Parathyroid adenoma (tissue), 2 donors: ENCODE measurements at regions not wholly inside any gene's neighbourhood (a gene's known extent, or its start where the extent isn't known, plus 50 kb on each side); places are given as distances from the start of the nearest gene placed in this dataset.

Experiments used
- H2AFZ ChIP-seq: fragments of 300-600 bp; sonication (generic); one replicate; pipeline ENCODE4 v1.7.0; 2017; ENCODE audit warnings: antibody characterized with exemption, mild to moderate bottlenecking
- H3K27ac ChIP-seq: fragments of 300-600 bp; sonication (generic); one replicate; pipeline ENCODE4 v1.7.0; 2017
- H3K27me3 ChIP-seq: fragments of 300-600 bp; sonication (generic); one replicate; pipeline ENCODE4 v1.7.0; 2017; ENCODE audit warnings: low read length; ENCODE audit not compliant: control insufficient read depth, insufficient read depth
- H3K36me3 ChIP-seq: fragments of 300-600 bp; sonication (generic); one replicate; pipeline ENCODE4 v1.7.0; 2017; ENCODE audit warnings: low read length; ENCODE audit not compliant: control insufficient read depth, insufficient read depth
- H3K4me1 ChIP-seq: fragments of 300-600 bp; sonication (generic); one replicate; pipeline ENCODE4 v1.7.0; 2017; ENCODE audit warnings: control low read depth
- H3K4me2 ChIP-seq: fragments of 300-600 bp; sonication (generic); one replicate; pipeline ENCODE4 v1.7.0; 2017; ENCODE audit warnings: low read length
- H3K4me3 ChIP-seq: fragments of 300-600 bp; sonication (generic); one replicate; pipeline ENCODE4 v1.7.0; 2017; ENCODE audit warnings: low read depth, low read length
- H3K79me2 ChIP-seq: fragments of 300-600 bp; sonication (generic); one replicate; pipeline ENCODE4 v1.7.0; 2017; ENCODE audit warnings: control low read depth
- H3K9ac ChIP-seq: fragments of 300-600 bp; sonication (generic); one replicate; pipeline ENCODE4 v1.7.0; 2017; ENCODE audit warnings: mild to moderate bottlenecking
- H3K9me3 ChIP-seq: fragments of 300-600 bp; sonication (generic); one replicate; pipeline ENCODE4 v1.7.0; 2017; ENCODE audit warnings: low read length; ENCODE audit not compliant: control insufficient read depth
- TF ChIP-seq, protein P1 (sequence below): fragments of 300-600 bp; sonication (generic); IDR thresholded peaks from one replicate; pipeline ENCODE4 v1.7.0; 2017; ENCODE audit warnings: antibody characterized with exemption, mild to moderate bottlenecking
- donor health status: primary hyperparathyroidism.

DNA sequence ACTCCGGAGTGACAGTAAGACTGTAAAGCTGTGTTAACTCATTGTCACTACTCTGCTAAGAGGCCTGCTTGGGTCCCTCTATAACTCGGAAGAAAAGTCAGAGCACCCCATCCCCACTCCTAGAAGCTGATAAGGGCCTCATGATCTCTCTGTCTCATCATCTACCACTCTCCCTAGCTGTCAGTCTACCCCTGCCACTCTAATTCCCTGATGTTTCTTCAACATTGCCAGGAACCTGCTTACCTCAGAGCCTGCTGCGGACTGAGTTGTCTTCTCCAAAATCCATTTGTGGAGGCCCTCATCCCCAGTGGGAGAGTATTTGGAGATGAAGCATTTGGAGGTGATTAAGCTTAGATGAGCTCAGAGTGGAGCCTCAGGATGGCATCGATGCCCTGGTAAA is 1092.2 kb downstream of the TBC1D22A start:
- Histone ChIP-seq H3K36me3 (no peaks in the 10 kb centered on the region), H3K27me3 (no peaks in the 10 kb centered on the region), H3K27ac (no peak overlapping the region), H3K9me3 (no peaks in the 10 kb centered on the region), H3K4me2 (no peak overlapping the region), H3K4me3 (no peak overlapping the region), H3K4me1 (no peaks in the 10 kb centered on the region), H3K79me2 (no peaks in the 10 kb centered on the region), H3K9ac (no peak overlapping the region), H2AFZ (no peak overlapping the region)
- TF ChIP-seq, protein P1, sequence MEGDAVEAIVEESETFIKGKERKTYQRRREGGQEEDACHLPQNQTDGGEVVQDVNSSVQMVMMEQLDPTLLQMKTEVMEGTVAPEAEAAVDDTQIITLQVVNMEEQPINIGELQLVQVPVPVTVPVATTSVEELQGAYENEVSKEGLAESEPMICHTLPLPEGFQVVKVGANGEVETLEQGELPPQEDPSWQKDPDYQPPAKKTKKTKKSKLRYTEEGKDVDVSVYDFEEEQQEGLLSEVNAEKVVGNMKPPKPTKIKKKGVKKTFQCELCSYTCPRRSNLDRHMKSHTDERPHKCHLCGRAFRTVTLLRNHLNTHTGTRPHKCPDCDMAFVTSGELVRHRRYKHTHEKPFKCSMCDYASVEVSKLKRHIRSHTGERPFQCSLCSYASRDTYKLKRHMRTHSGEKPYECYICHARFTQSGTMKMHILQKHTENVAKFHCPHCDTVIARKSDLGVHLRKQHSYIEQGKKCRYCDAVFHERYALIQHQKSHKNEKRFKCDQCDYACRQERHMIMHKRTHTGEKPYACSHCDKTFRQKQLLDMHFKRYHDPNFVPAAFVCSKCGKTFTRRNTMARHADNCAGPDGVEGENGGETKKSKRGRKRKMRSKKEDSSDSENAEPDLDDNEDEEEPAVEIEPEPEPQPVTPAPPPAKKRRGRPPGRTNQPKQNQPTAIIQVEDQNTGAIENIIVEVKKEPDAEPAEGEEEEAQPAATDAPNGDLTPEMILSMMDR: no peak

DNA sequence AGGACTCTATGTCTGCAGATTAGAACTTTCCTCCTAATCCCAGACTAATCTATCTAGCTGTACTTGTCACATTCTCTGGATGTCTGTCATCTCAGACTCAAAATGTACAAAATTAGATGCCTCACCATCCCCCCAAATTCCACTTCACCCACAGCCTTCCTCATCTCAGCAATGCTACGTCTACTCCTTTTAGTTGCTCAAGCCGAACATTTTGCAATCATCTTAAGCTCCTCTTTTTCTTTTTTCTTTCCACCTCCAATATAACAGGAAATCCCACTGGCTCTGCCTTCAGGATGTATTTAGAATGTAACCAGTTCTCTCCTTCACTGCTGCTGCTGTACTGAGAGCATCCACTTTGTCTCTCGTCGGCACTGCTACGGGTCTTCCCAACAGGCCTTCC is 1091.8 kb downstream of the TBC1D22A start:
- no peak overlapping the region for H3K27ac ChIP-seq
- no peak overlapping the region for H3K4me3 ChIP-seq
- no peaks in the 10 kb centered on the region for H3K27me3 ChIP-seq
- TF ChIP-seq, protein P1: no peak
- no peak overlapping the region for H2AFZ ChIP-seq
- no peaks in the 10 kb centered on the region for H3K9me3 ChIP-seq
- no peak overlapping the region for H3K9ac ChIP-seq
- H3K36me3 ChIP-seq: no peaks in the 10 kb centered on the region
- no peak overlapping the region for H3K4me2 ChIP-seq
- no peaks in the 10 kb centered on the region for H3K4me1 ChIP-seq
- H3K79me2 ChIP-seq: no peaks in the 10 kb centered on the region

DNA sequence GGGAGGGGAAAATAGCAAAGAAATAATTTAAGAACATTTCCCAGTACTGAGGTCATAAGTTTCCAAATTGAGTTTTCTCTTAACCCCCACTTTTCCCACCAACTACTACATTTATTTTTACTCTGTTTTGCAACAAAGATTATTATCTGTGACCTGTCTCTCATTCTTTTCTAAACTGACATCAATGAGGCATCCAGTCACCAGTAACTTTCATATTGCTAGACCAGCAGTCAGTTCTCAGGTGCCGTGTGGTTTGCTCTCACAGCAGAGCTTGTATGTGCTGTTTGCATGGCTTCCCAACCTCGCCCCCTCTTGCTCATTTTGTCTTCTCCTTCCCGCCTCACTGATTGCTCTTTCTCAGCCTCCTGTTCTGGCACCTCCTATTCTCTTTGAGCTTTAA is 1091.3 kb downstream of the TBC1D22A start:
- no peak overlapping the region for H2AFZ ChIP-seq
- H3K36me3 ChIP-seq: no peaks in the 10 kb centered on the region
- no peaks in the 10 kb centered on the region for H3K9me3 ChIP-seq
- no peak overlapping the region for H3K4me3 ChIP-seq
- no peak overlapping the region for H3K27ac ChIP-seq
- TF ChIP-seq, protein P1: no peak
- H3K79me2 ChIP-seq: no peaks in the 10 kb centered on the region
- H3K4me2 ChIP-seq: no peak overlapping the region
- no peaks in the 10 kb centered on the region for H3K4me1 ChIP-seq
- H3K9ac ChIP-seq: no peak overlapping the region
- no peaks in the 10 kb centered on the region for H3K27me3 ChIP-seq

DNA sequence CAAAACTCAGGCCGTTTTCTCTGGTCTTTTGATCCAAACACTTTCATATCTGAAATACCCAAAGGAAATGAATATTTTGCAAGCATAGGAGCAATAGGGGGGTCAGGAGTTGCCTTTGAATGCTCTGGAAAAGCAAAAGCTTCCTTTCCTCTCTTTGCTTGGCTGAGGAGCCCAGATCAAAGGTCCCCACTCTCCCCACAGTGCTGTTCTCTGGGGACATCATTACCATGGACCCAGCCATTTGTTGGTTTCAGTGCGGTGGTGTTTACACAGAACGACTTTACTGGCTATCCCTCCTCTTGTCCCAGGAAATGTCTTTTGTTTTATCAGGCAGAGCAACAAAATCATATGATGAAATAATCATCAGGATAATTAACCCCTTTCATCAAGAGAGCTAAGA is 1089.1 kb downstream of the TBC1D22A start:
- Histone ChIP-seq H3K4me1 (no peaks in the 10 kb centered on the region), H3K27ac (no peak overlapping the region), H3K9ac (no peak overlapping the region)

DNA sequence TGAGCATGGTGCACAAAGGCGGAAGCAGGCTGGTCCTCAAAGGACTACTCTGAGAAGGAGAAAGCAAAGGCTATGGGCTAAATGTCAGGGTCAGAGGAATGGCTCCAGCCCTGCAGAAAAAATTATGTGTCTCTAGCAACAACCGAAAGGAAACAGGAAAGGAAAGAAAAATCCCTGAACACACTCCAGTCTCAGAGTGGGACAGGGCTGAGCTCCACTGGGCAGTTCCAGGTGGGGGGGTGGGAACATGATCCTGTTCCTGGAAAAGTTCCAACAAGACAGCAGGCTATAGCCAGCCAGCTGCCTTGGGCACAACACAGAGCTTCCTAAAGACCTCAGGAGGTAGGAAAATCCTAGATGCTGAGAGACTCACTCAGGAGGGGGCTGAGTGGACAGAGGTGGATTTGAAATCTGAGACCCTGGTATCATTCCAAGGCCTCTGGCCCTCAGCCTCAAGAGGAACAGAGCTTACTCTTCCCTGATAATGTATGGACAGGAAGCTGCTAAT is 1088.2 kb downstream of the TBC1D22A start:
- Histone ChIP-seq H3K79me2 (no peaks in the 10 kb centered on the region), H3K27me3 (no peaks in the 10 kb centered on the region), H3K9ac (no peak overlapping the region), H3K4me1 (no peaks in the 10 kb centered on the region), H3K27ac (no peak overlapping the region), H3K9me3 (no peaks in the 10 kb centered on the region), H3K4me3 (no peak overlapping the region), H3K36me3 (no peaks in the 10 kb centered on the region), H2AFZ (no peak overlapping the region), H3K4me2 (no peak overlapping the region)
- TF ChIP-seq, protein P1: no peak

More for the DNA sequence above, 1089.1 kb downstream of the TBC1D22A start:
- Histone ChIP-seq H3K79me2 (no peaks in the 10 kb centered on the region), H3K9me3 (no peaks in the 10 kb centered on the region), H3K4me3 (no peak overlapping the region), H3K27me3 (no peaks in the 10 kb centered on the region), H3K4me2 (no peak overlapping the region), H3K36me3 (no peaks in the 10 kb centered on the region), H2AFZ (no peak overlapping the region)
- TF ChIP-seq, protein P1: no peak
